Astrocyte (in vitro differentiated cells and primary cell): ENCODE measurements at regions not wholly inside any gene's neighbourhood (a gene's known extent, or its start where the extent isn't known, plus 50 kb on each side); places are given as distances from the start of the nearest gene placed in this dataset.

Experiments used
- DNase-seq: peaks from one replicate; pipeline ENCODE4 v3.0.0-alpha.2; 2010; ENCODE audit warnings: low read depth
- FAIRE-seq: peaks from 2 replicates; lab custom pipeline; 2011; peaks lifted over from hg19 to GRCh38; lab: Jason Lieb, UNC
- H2AFZ ChIP-seq: 2 replicates; pipeline ENCODE4 v1.6.0; 2012; ENCODE audit warnings: low read depth, low read length, inconsistent platforms
- H3K27ac ChIP-seq: 2 replicates; pipeline ENCODE4 v1.5.1; 2011; ENCODE audit warnings: low read depth, low read length, inconsistent platforms
- H3K27me3 ChIP-seq: 2 replicates; pipeline ENCODE4 v1.6.0; 2011; ENCODE audit warnings: low read length, inconsistent platforms; ENCODE audit not compliant: insufficient read depth
- H3K36me3 ChIP-seq: 2 replicates; pipeline ENCODE4 v1.5.1; 2011; ENCODE audit warnings: low read length, inconsistent platforms; ENCODE audit not compliant: insufficient read depth
- H3K4me1 ChIP-seq: 2 replicates; pipeline ENCODE4 v1.5.1; 2011; ENCODE audit warnings: low read length, inconsistent platforms; ENCODE audit not compliant: insufficient read depth
- H3K4me2 ChIP-seq: 2 replicates; pipeline ENCODE4 v1.6.0; 2012; ENCODE audit warnings: low read length, inconsistent platforms
- H3K4me3 ChIP-seq: 2 replicates; pipeline ENCODE4 v1.5.1; 2011; ENCODE audit warnings: low read depth, mild to moderate bottlenecking, low read length, inconsistent platforms; ENCODE audit not compliant: insufficient read depth
- H3K79me2 ChIP-seq: 2 replicates; pipeline ENCODE4 v1.6.0; 2012; ENCODE audit warnings: mild to moderate bottlenecking, low read length, inconsistent platforms; ENCODE audit not compliant: insufficient read depth
- H3K9ac ChIP-seq: 2 replicates; pipeline ENCODE4 v1.6.0; 2012; ENCODE audit warnings: mild to moderate bottlenecking, low read length, inconsistent platforms
- H3K9me3 ChIP-seq: 2 replicates; pipeline ENCODE4 v1.5.1; 2012; ENCODE audit warnings: low read depth, mild to moderate bottlenecking, low read length, inconsistent platforms; ENCODE audit not compliant: insufficient read depth
- H4K20me1 ChIP-seq: 2 replicates; pipeline ENCODE4 v1.6.0; 2012; ENCODE audit warnings: low read length, inconsistent platforms; ENCODE audit not compliant: insufficient read depth
- H3K27ac Mint-ChIP-seq: one replicate; pipeline ENCODE4 v1.8.0; 2021; ENCODE audit warnings: mild to moderate bottlenecking, mixed read lengths; ENCODE audit not compliant: unreplicated experiment
- H3K27me3 Mint-ChIP-seq: one replicate; pipeline ENCODE4 v1.8.0; 2021; ENCODE audit warnings: low read depth, mixed read lengths; ENCODE audit not compliant: unreplicated experiment
- H3K36me3 Mint-ChIP-seq: one replicate; pipeline ENCODE4 v1.8.0; 2021; ENCODE audit warnings: low read depth, mixed read lengths; ENCODE audit not compliant: unreplicated experiment
- H3K4me1 Mint-ChIP-seq: one replicate; pipeline ENCODE4 v1.8.0; 2021; ENCODE audit warnings: low read depth, mixed read lengths; ENCODE audit not compliant: unreplicated experiment
- H3K4me3 Mint-ChIP-seq: one replicate; pipeline ENCODE4 v1.8.0; 2021; ENCODE audit warnings: mild to moderate bottlenecking, moderate library complexity, mixed read lengths; ENCODE audit not compliant: unreplicated experiment
- H3K9me3 Mint-ChIP-seq: one replicate; pipeline ENCODE4 v1.8.0; 2021; ENCODE audit warnings: mild to moderate bottlenecking, mixed read lengths; ENCODE audit not compliant: unreplicated experiment
- EZH2 ChIP-seq: IDR thresholded peaks from 2 replicates; pipeline ENCODE4 v1.6.1; 2012; ENCODE audit warnings: mild to moderate bottlenecking, low read length, inconsistent platforms; ENCODE audit not compliant: insufficient read depth
- TF ChIP-seq, protein P1 (sequence below): IDR thresholded peaks from 2 replicates; pipeline ENCODE4 v1.5.1; 2011; ENCODE audit warnings: low read depth, mild to moderate bottlenecking, inconsistent platforms, low read length, moderate library complexity; ENCODE audit not compliant: insufficient read depth

DNA sequence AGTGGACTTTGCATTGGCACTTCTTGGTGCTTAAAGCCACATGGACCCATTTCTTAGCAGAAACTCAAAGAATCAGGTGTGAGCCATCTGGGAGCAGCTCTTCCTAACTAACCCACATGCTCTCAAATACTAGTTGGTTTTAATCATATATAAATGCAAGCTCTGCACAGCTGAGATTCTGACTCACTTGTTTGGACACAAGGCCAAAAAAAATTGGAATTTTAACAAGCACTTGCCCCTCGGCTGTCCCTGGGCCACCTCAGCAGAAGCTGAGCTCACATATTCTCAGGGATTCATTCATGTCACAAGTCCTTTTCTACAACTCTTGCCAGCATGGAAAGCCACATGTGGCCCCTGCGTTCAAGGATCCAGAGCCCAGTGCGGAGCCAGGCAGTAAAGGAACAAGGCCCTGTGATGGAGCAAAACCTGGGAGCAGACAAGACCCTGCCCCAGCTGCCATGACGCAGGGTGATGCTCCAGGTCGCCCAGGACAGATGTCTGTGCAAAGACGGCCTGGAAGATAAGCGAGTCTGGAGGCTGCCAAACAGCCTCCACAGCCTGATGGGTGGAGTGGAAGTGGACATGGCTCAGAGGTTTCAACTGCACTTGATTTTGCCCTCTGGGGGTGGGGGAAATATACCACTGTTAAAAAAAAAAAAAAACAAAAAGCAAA, 266.5 kb downstream of the EIPR1 start:
- no peak for DNase-seq
- Histone ChIP-seq H3K9ac (no peak overlapping the region), H3K79me2 (no peaks in the 10 kb centered on the region), H3K27me3 (no peaks in the 10 kb centered on the region), H2AFZ (no peak overlapping the region), H3K4me1 (no peaks in the 10 kb centered on the region), H3K27ac (no peak overlapping the region), H3K4me2 (no peak overlapping the region), H4K20me1 (no peaks in the 10 kb centered on the region), H3K36me3 (no peaks in the 10 kb centered on the region), H3K9me3 (peaks cover 15% of the 10 kb centered on the region), H3K4me3 (no peak overlapping the region)
- no peak for FAIRE-seq
- Mint-ChIP-seq H3K9me3 (no peaks in the 10 kb centered on the region), H3K4me1 (no peaks in the 10 kb centered on the region), H3K27ac (no peak overlapping the region), H3K36me3 (peaks cover 2% of the 10 kb centered on the region), H3K27me3 (peaks cover 13% of the 10 kb centered on the region), H3K4me3 (no peak overlapping the region)
- no peak for TF ChIP-seq EZH2
- TF ChIP-seq, protein P1, sequence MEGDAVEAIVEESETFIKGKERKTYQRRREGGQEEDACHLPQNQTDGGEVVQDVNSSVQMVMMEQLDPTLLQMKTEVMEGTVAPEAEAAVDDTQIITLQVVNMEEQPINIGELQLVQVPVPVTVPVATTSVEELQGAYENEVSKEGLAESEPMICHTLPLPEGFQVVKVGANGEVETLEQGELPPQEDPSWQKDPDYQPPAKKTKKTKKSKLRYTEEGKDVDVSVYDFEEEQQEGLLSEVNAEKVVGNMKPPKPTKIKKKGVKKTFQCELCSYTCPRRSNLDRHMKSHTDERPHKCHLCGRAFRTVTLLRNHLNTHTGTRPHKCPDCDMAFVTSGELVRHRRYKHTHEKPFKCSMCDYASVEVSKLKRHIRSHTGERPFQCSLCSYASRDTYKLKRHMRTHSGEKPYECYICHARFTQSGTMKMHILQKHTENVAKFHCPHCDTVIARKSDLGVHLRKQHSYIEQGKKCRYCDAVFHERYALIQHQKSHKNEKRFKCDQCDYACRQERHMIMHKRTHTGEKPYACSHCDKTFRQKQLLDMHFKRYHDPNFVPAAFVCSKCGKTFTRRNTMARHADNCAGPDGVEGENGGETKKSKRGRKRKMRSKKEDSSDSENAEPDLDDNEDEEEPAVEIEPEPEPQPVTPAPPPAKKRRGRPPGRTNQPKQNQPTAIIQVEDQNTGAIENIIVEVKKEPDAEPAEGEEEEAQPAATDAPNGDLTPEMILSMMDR: no peak

DNA sequence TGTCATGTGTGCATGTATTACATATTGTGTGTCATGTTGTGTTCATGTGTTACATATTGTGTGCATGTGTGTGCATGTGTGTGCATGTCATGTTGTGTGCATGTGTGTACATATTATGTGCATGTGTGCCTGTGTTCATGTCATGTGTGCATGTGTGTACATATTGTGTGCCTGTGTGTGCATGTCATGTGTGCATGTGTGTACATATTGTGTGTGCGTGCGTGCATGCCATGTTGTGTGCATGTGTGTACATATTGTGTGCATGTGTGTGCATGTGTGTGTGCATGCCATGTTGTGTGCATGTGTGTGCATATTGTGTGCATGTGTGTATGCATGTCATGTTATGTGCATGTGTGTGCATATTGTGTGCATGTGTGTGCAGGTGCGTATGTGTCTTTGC, 267.1 kb downstream of the EIPR1 start:
- H3K27ac ChIP-seq: no peak overlapping the region
- H3K27ac Mint-ChIP-seq: no peak overlapping the region

More for the DNA sequence above, 267.1 kb downstream of the EIPR1 start:
- no peaks in the 10 kb centered on the region for H3K27me3 ChIP-seq
- Mint-ChIP-seq H3K27me3 (peaks cover 10% of the 10 kb centered on the region), H3K4me3 (no peak overlapping the region), H3K36me3 (peaks cover 5% of the 10 kb centered on the region), H3K9me3 (no peaks in the 10 kb centered on the region), H3K4me1 (no peaks in the 10 kb centered on the region)
- no peak overlapping the region for H3K4me2 ChIP-seq
- H3K9me3 ChIP-seq: peaks cover 15% of the 10 kb centered on the region
- no peaks in the 10 kb centered on the region for H4K20me1 ChIP-seq
- no peak overlapping the region for H3K9ac ChIP-seq
- TF ChIP-seq, protein P1: no peak
- TF ChIP-seq EZH2: no peak
- no peaks in the 10 kb centered on the region for H3K79me2 ChIP-seq
- H3K4me1 ChIP-seq: no peaks in the 10 kb centered on the region
- H3K36me3 ChIP-seq: no peaks in the 10 kb centered on the region
- no peak overlapping the region for H3K4me3 ChIP-seq
- H2AFZ ChIP-seq: no peak overlapping the region
- DNase-seq (no peak), FAIRE-seq (no peak)
